Keratinocyte (primary cell): ENCODE measurements at regions not wholly inside any gene's neighbourhood (a gene's known extent, or its start where the extent isn't known, plus 50 kb on each side); places are given as distances from the start of the nearest gene placed in this dataset.

Experiments used
- DNase-seq: peaks from one replicate; pipeline ENCODE4 v3.0.0-alpha.2; 2011; ENCODE audit warnings: low read depth, missing footprints, low spot score
- FAIRE-seq: peaks from 2 replicates; lab custom pipeline; 2011; peaks lifted over from hg19 to GRCh38; lab: Jason Lieb, UNC
- H2AFZ ChIP-seq: 2 replicates; pipeline ENCODE4 v1.6.0; 2012; ENCODE audit warnings: low read length, control low read depth, inconsistent platforms; ENCODE audit not compliant: control insufficient read depth
- H3K27ac ChIP-seq: 2 replicates; pipeline ENCODE4 v1.5.1; 2011; ENCODE audit warnings: low read length; ENCODE audit not compliant: control insufficient read depth, insufficient read depth
- H3K27me3 ChIP-seq: 3 replicates; pipeline ENCODE4 v1.6.0; 2011; ENCODE audit warnings: low read length; ENCODE audit not compliant: control insufficient read depth, insufficient read depth; ENCODE audit errors: extremely low read depth
- H3K36me3 ChIP-seq, 2 experiments: 2 replicates in 1 of 2; 3 replicates in 1 of 2; pipeline ENCODE4 v1.5.1; 2011; ENCODE audit warnings: low read length in 2 of 2, mild to moderate bottlenecking in 1 of 2; ENCODE audit not compliant: control insufficient read depth in 2 of 2, insufficient read depth in 2 of 2; ENCODE audit errors: extremely low read depth in 1 of 2
- H3K4me1 ChIP-seq: 3 replicates; pipeline ENCODE4 v1.5.1; 2011; ENCODE audit warnings: low read length; ENCODE audit not compliant: control insufficient read depth, insufficient read depth; ENCODE audit errors: extremely low read depth
- H3K4me2 ChIP-seq: 3 replicates; pipeline ENCODE4 v1.6.0; 2011; ENCODE audit warnings: low read depth, low read length; ENCODE audit not compliant: control insufficient read depth, insufficient read depth; ENCODE audit errors: extremely low read depth
- H3K4me3 ChIP-seq, 3 experiments: fragments of 200-600 bp in 1 of 3; sonication (generic) in 1 of 3; 2 replicates in 2 of 3; 3 replicates in 1 of 3; pipeline ENCODE4 v1.5.1; 2011 to 2016; ENCODE audit warnings: low read length in 3 of 3, mild to moderate bottlenecking in 3 of 3, control low read depth in 2 of 3, inconsistent platforms in 1 of 3, low read depth in 1 of 3, mixed read lengths in 1 of 3, mixed run types in 1 of 3, moderate library complexity in 1 of 3; ENCODE audit not compliant: control insufficient read depth in 2 of 3, insufficient read depth in 2 of 3; ENCODE audit errors: extremely low read depth in 1 of 3
- H3K79me2 ChIP-seq: 2 replicates; pipeline ENCODE4 v1.6.0; 2012; ENCODE audit warnings: low read length; ENCODE audit not compliant: control insufficient read depth, insufficient read depth
- H3K9ac ChIP-seq: 3 replicates; pipeline ENCODE4 v1.6.0; 2011; ENCODE audit warnings: low read length; ENCODE audit not compliant: control insufficient read depth, insufficient read depth; ENCODE audit errors: extremely low read depth
- H3K9me1 ChIP-seq: 3 replicates; pipeline ENCODE4 v1.6.0; 2011; ENCODE audit warnings: low read length; ENCODE audit not compliant: control insufficient read depth, insufficient read depth; ENCODE audit errors: extremely low read depth
- H3K9me3 ChIP-seq: 2 replicates; pipeline ENCODE4 v1.5.1; 2012; ENCODE audit warnings: low read depth, low read length; ENCODE audit not compliant: control insufficient read depth
- H4K20me1 ChIP-seq: 3 replicates; pipeline ENCODE4 v1.6.0; 2011; ENCODE audit warnings: low read length; ENCODE audit not compliant: control insufficient read depth, insufficient read depth; ENCODE audit errors: extremely low read depth
- EZH2 ChIP-seq: IDR thresholded peaks from one replicate; pipeline ENCODE4 v1.6.1; 2012; ENCODE audit warnings: inconsistent platforms, mild to moderate bottlenecking, low read length, moderate library complexity
- dilution Hi-C: fragments of 300-500 bp; cut with MboI; formaldehyde crosslinking; loops from one replicate; pipeline ENCODE4 v1.7.0; 2020; ENCODE audit warnings: low sequenced_read_pairs; ENCODE audit not compliant: extremely low pct_ligation_motif_present
- TF ChIP-seq, protein P1 (sequence below), 3 experiments: IDR thresholded peaks in 1 of 3; conservative IDR thresholded peaks in 1 of 3; optimal IDR thresholded peaks in 1 of 3; 2 replicates in 2 of 3; 3 replicates in 1 of 3; pipeline versions ENCODE3 to v1.5.1; 2011; ENCODE audit warnings: low read length in 3 of 3, mild to moderate bottlenecking in 3 of 3, moderate library complexity in 2 of 3, control low read depth in 1 of 3, inconsistent platforms in 1 of 3; ENCODE audit not compliant: insufficient read depth in 2 of 3; ENCODE audit errors: extremely low read depth in 1 of 3

DNA sequence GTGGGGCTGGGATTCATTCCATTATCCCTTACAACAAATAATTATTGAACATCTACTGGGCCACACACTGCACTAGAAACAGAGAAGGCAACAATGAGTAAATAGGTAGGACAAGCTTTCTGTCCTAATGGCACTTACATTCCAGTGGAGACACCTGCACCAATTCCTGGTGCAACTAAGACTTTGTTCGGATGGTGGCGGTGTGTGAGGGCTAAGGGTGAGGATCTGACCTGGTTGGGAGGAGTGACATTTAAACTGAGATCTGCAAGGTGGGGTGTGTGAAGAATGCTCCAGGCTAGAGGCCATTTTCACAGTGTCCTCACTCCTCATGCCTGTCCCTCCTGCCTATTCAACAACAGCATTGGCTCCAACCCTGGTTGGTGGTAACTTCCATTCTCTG lies 510.0 kb downstream of the XYLT1 start:
- Histone ChIP-seq H3K4me1 (no peaks in the 10 kb centered on the region), H4K20me1 (no peaks in the 10 kb centered on the region), H3K4me2 (no peak overlapping the region), H3K4me3 (no peak overlapping the region), H3K9me3 (no peaks in the 10 kb centered on the region), H2AFZ (no peak overlapping the region), H3K9ac (no peak overlapping the region), H3K27ac (no peak overlapping the region), H3K36me3 (no peaks in the 10 kb centered on the region), H3K79me2 (no peaks in the 10 kb centered on the region), H3K9me1 (no peaks in the 10 kb centered on the region), H3K27me3 (no peaks in the 10 kb centered on the region)
- TF ChIP-seq, protein P1, sequence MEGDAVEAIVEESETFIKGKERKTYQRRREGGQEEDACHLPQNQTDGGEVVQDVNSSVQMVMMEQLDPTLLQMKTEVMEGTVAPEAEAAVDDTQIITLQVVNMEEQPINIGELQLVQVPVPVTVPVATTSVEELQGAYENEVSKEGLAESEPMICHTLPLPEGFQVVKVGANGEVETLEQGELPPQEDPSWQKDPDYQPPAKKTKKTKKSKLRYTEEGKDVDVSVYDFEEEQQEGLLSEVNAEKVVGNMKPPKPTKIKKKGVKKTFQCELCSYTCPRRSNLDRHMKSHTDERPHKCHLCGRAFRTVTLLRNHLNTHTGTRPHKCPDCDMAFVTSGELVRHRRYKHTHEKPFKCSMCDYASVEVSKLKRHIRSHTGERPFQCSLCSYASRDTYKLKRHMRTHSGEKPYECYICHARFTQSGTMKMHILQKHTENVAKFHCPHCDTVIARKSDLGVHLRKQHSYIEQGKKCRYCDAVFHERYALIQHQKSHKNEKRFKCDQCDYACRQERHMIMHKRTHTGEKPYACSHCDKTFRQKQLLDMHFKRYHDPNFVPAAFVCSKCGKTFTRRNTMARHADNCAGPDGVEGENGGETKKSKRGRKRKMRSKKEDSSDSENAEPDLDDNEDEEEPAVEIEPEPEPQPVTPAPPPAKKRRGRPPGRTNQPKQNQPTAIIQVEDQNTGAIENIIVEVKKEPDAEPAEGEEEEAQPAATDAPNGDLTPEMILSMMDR (optimal IDR thresholded peaks at IDR 0.05 in 1 of 3, IDR thresholded peaks at IDR 0.05 in 1 of 3, conservative IDR thresholded peaks at IDR 0.05 in 1 of 3; ENCODE audit: extremely low read depth in 1 of 3, insufficient read depth in 2 of 3, low read length in 3 of 3), result no peak
- TF ChIP-seq EZH2, result no peak
- dilution Hi-C loops, result no loop called here
- no peak for FAIRE-seq
- DNase-seq, result no peak

DNA sequence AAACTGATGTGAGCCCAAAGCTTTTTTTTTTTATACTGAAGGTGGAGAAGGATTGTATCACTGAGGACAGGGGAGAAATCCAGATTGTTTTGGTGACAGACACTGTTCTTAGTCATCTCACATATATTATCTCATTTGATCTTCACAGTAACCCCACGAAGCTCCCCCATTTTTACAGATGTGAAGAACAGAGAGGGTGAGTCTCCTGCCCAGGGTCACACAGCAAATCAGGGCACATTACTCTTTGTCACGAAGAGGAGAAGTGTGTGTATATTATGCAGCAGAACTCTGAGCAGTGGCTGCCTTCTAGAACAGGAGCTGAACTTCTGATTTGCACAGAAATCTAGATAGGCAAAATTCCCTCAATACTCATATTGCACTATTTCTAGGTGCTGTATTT lies 504.3 kb downstream of the XYLT1 start:
- FAIRE-seq (no peak), DNase-seq (no peak)
- Histone ChIP-seq H3K27me3 (no peaks in the 10 kb centered on the region), H4K20me1 (no peaks in the 10 kb centered on the region), H3K9me3 (no peaks in the 10 kb centered on the region), H2AFZ (no peak overlapping the region), H3K9me1 (no peaks in the 10 kb centered on the region), H3K79me2 (no peaks in the 10 kb centered on the region), H3K9ac (no peak overlapping the region), H3K36me3 (no peaks in the 10 kb centered on the region), H3K4me2 (no peak overlapping the region), H3K4me3 (no peak overlapping the region), H3K27ac (no peak overlapping the region), H3K4me1 (no peaks in the 10 kb centered on the region)
- no peak for TF ChIP-seq EZH2
- TF ChIP-seq, protein P1 (optimal IDR thresholded peaks at IDR 0.05 in 1 of 3, IDR thresholded peaks at IDR 0.05 in 1 of 3, conservative IDR thresholded peaks at IDR 0.05 in 1 of 3; ENCODE audit: extremely low read depth in 1 of 3, insufficient read depth in 2 of 3, low read length in 3 of 3), result no peak
- dilution Hi-C loops, result no loop called here
